Astrocyte of the spinal cord (primary cell): ENCODE measurements at regions not wholly inside any gene's neighbourhood (a gene's known extent, or its start where the extent isn't known, plus 50 kb on each side); places are given as distances from the start of the nearest gene placed in this dataset.
"Not testable (repeated sequence)": the region's sequence is repeated elsewhere in the genome, so short reads cannot be mapped to it uniquely, and the experiment has no call there.

Experiments
- DNase-seq: peaks from one replicate; pipeline ENCODE4 v3.0.0; 2011; ENCODE audit warnings: low read depth, low spot score
- H3K4me3 ChIP-seq: 2 replicates; pipeline ENCODE4 v1.5.1; 2011; ENCODE audit warnings: low read depth, mild to moderate bottlenecking, low read length, moderate library complexity
- CTCF ChIP-seq: IDR thresholded peaks from 2 replicates; pipeline ENCODE4 v1.5.1; 2012; ENCODE audit warnings: low read depth, mild to moderate bottlenecking, low read length, inconsistent platforms
- in situ Hi-C: cut with HindIII; loops from 2 replicates; pipeline ENCODE4 v1.10.0; 2017; ENCODE audit warnings: low sequenced_read_pairs

- H3K4me3 ChIP-seq, result no peak overlapping the region
- DNase-seq, result no peak
- in situ Hi-C loops, result no loop called here
- no peak for TF ChIP-seq CTCF
These were observed 325.6 kb upstream of the EPHA4 start for GRCh38 chr2:221897718-221898117.

DNA sequence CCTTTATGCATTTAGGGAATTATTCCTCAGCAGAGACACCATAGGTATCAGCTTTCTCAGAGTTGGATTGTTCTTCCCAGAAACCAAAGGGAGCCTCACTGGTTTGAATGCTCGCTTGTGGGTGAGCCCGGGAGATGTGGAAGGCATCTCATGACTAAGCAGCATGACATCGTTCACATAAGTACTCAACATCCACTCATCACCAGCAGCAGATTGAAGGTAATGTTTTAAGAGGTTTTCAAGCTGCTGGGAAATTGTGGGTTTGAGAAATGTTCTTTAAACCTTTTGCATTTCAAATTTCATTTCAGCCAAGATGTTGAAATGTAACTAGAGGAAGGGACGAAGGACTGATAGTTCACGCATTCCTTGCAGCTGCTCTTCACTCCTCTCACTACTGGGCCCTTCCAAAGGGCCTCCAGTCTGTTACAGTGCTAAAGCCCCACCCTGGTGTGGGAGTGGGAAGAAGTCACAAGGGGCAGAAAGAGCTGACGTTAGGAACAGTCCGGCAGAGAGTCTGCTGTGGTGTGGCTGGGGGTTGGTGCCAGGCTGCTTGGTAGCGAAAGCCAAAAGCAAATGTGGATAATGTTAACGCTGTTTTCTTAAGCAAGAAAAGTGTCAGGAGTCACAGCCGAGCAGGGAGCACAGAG lies 324.5 kb upstream of the EPHA4 start:
- in situ Hi-C loops, result no loop called here
- no peak overlapping the region for H3K4me3 ChIP-seq
- TF ChIP-seq CTCF, result no peak
- peak; percentile 85 for DNase-seq

DNA sequence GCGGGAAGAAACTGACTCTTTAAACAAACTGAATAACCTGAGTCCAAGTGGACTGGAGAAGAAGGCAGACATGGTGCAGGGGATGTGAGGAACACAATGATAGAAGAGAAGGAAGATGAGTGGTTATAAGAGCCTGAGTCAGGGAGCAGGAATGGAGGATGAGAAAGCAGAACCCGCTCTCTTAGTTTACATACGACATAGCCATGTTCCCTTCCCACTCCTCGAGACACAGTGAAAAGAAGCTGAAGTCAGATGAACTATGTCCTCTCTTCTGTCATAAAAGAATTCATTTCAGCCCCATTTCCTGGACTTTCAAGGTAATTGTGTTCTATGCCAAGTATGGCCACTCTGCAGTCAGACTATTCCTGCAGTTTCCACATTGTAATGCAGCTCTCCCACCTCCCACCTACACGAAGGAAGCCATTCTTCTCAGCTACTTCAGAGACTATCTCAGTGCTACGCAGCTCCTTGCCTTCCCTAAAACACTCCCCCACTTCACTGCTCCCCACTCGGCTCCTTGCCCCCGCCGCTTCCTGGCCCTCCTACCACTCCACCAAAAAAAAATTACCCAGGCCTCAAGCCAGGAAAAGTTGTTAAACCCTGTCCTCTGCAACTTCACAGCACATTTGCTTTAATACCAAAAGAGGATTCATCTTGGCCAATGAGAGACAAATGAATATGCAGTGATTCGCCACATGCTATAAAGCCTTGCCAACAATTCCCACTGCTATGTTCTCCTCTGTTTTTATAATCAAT lies 323.4 kb upstream of the EPHA4 start:
- no peak overlapping the region for H3K4me3 ChIP-seq
- TF ChIP-seq CTCF, result no peak
- in situ Hi-C loops, result no loop called here
- peak; percentile 49 for DNase-seq

DNA sequence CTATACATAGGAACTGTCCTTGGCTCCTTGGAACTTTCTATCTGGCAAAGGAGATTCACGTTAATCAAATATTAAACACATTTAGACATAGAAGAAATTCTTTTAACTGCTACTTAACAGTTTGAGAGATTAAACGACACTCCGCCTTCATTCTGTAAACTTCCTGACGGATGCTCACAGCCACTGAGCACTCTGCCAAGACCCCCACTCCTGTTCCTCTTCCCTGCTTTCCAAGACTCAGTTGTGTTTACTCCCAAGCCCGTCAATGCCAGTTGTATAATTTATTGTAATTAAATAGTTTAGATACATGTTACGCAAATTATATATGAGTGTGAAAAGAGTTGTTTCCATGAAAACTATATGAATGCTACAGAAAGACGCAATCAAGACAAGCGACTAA lies 321.4 kb upstream of the EPHA4 start:
- TF ChIP-seq CTCF, result no peak
- no peak overlapping the region for H3K4me3 ChIP-seq
- in situ Hi-C loops, result no loop called here
- DNase-seq, result no peak

DNA sequence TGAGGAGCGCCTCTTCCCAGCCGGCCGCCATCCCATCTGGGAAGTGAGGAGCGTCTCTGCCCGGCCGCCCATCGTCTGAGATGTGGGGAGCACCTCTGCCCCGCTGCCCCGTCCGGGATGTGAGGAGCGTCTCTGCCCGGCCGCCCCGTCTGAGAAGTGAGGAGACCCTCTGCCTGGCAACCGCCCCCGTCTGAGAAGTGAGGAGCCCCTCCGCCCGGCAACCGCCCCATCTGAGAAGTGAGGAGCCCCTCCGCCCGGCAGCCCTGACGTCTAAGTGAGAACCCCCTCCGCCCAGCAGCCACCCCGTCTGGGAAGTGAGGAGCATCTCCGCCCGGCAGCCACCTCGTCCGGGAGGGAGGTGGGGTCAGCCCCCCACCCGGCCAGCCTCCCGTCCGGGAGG lies 319.9 kb upstream of the EPHA4 start:
- H3K4me3 ChIP-seq, in situ Hi-C loops, DNase-seq: not testable (repeated sequence)

DNA sequence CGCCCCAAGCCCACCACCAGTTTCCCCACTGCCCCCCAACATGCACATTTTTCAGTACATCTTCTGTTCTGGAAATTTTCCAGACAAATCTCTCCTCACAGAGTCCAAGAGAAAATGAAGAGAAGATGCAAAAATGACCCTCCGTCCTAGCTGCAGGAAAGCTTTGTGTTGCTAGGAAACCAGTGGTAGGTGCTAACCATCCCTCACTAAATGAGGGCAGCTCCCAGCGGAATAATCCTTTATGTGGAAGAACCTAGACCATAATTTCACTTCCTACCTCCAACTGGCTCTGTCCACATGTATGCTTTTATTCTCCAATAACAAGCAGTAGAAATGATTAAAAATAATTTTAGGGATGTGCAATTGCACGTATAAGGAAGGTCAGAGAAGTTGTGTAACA lies 311.9 kb upstream of the EPHA4 start:
- DNase-seq, result no peak
- no peak for TF ChIP-seq CTCF
- in situ Hi-C loops, result no loop called here

DNA sequence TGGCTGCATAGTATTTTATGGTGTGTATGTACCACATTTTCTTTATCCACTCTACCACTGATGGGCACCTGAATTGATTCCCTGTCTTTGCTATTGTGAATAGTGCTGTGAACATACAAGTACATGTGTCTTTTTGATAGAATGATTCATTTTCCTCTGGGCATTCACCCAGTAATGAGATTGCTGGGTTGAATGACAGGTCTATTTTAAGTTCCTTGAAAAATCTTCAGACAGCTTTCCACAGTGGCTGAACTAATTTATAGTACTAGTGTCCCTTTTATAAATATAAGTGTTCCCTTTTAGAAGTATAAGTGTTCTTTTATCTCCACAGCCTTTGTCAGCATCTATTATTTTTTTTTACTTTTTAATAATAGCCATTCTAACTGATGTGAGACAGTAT lies 303.9 kb upstream of the EPHA4 start:
- no peak for DNase-seq
- TF ChIP-seq CTCF, result no peak
- in situ Hi-C loops, result no loop called here
- H3K4me3 ChIP-seq, result no peak overlapping the region

More for the DNA sequence above, 311.9 kb upstream of the EPHA4 start:
- no peak overlapping the region for H3K4me3 ChIP-seq
